Esophagus muscularis mucosa (tissue), 2 donors: ENCODE measurements at regions not wholly inside any gene's neighbourhood (a gene's known extent, or its start where the extent isn't known, plus 50 kb on each side); places are given as distances from the start of the nearest gene placed in this dataset.

Experiments used
- EP300 ChIP-seq: sonication (generic); formaldehyde crosslinking; IDR thresholded peaks from one replicate; pipeline ENCODE4 v1.6.1; 2017; ENCODE audit warnings: antibody characterized with exemption
- POLR2A ChIP-seq: fragments of 450-650 bp; IDR thresholded peaks from one replicate; pipeline ENCODE4 v1.6.1; 2017; ENCODE audit warnings: antibody characterized with exemption, moderate library complexity, mild to moderate bottlenecking, low read depth

- TF ChIP-seq POLR2A (no peak), EP300 (no peak)
These were observed 833.5 kb upstream of the GALNTL6 start for GRCh38 chr4:170979736-170980135.
